Progenitor cell of endocrine pancreas (in vitro differentiated cells): ENCODE measurements at regions not wholly inside any gene's neighbourhood (a gene's known extent, or its start where the extent isn't known, plus 50 kb on each side); places are given as distances from the start of the nearest gene placed in this dataset.

Experiments used
- DNase-seq: peaks from one replicate; pipeline ENCODE4 v3.0.0; 2021; ENCODE audit warnings: low spot score; ENCODE audit not compliant: unreplicated experiment
- H3K27ac Mint-ChIP-seq: 2 replicates; pipeline ENCODE4 v1.8.0; 2021; ENCODE audit warnings: mild to moderate bottlenecking, moderate library complexity, mixed read lengths
- H3K27me3 Mint-ChIP-seq: 2 replicates; pipeline ENCODE4 v1.8.0; 2021; ENCODE audit warnings: mixed read lengths
- H3K36me3 Mint-ChIP-seq: 2 replicates; pipeline ENCODE4 v1.8.0; 2022; ENCODE audit warnings: mixed read lengths; ENCODE audit not compliant: insufficient read depth
- H3K4me1 Mint-ChIP-seq: 2 replicates; pipeline ENCODE4 v1.8.0; 2021; ENCODE audit warnings: low read depth, mixed read lengths
- H3K4me3 Mint-ChIP-seq: 2 replicates; pipeline ENCODE4 v1.8.0; 2021; ENCODE audit warnings: low read depth, mild to moderate bottlenecking, moderate library complexity, mixed read lengths
- H3K9me3 Mint-ChIP-seq: 2 replicates; pipeline ENCODE4 v1.8.0; 2021; ENCODE audit warnings: low read depth, mixed read lengths
- CTCF ChIP-seq: fragments of 200-600 bp; sonication (generic); IDR thresholded peaks from one replicate; pipeline ENCODE4 v1.5.0; 2021; ENCODE audit warnings: antibody characterized with exemption, mild to moderate bottlenecking; ENCODE audit not compliant: unreplicated experiment

GRCh38 chr5:39542511-39543285 lies 117.9 kb upstream of the DAB2 start:
- DNase-seq: no peak
- H3K27me3 Mint-ChIP-seq: no peaks in the 10 kb centered on the region
- no peak for TF ChIP-seq CTCF
- no peak overlapping the region for H3K4me3 Mint-ChIP-seq
- no peaks in the 10 kb centered on the region for H3K36me3 Mint-ChIP-seq
- H3K9me3 Mint-ChIP-seq: no peaks in the 10 kb centered on the region
- H3K4me1 Mint-ChIP-seq: peaks cover 6% of the 10 kb centered on the region
- H3K27ac Mint-ChIP-seq: no peak overlapping the region

- H3K9me3 Mint-ChIP-seq: no peaks in the 10 kb centered on the region
- no peak for TF ChIP-seq CTCF
- H3K4me3 Mint-ChIP-seq: no peak overlapping the region
- no peaks in the 10 kb centered on the region for H3K27me3 Mint-ChIP-seq
- no peak overlapping the region for H3K27ac Mint-ChIP-seq
- H3K36me3 Mint-ChIP-seq: no peaks in the 10 kb centered on the region
- DNase-seq: no peak
- H3K4me1 Mint-ChIP-seq: peaks cover 4% of the 10 kb centered on the region
Observed at GRCh38 chr5:39541920-39542319, 117.1 kb upstream of the DAB2 start.

- H3K36me3 Mint-ChIP-seq: no peaks in the 10 kb centered on the region
- H3K9me3 Mint-ChIP-seq: no peaks in the 10 kb centered on the region
- TF ChIP-seq CTCF: no peak
- DNase-seq: no peak
- no peak overlapping the region for H3K27ac Mint-ChIP-seq
- no peak overlapping the region for H3K4me3 Mint-ChIP-seq
- no peaks in the 10 kb centered on the region for H3K27me3 Mint-ChIP-seq
- peaks cover 7% of the 10 kb centered on the region for H3K4me1 Mint-ChIP-seq
Observed at GRCh38 chr5:39539470-39539869, 114.7 kb upstream of the DAB2 start.

GRCh38 chr5:39534690-39535089 lies 109.9 kb upstream of the DAB2 start:
- no peaks in the 10 kb centered on the region for H3K9me3 Mint-ChIP-seq
- H3K27me3 Mint-ChIP-seq: no peaks in the 10 kb centered on the region
- H3K4me1 Mint-ChIP-seq: peaks cover 35% of the 10 kb centered on the region
- no peak overlapping the region for H3K27ac Mint-ChIP-seq
- no peak overlapping the region for H3K4me3 Mint-ChIP-seq
- no peak for TF ChIP-seq CTCF
- no peaks in the 10 kb centered on the region for H3K36me3 Mint-ChIP-seq
- no peak for DNase-seq

- H3K4me3 Mint-ChIP-seq: no peak overlapping the region
- H3K4me1 Mint-ChIP-seq: peaks cover 37% of the 10 kb centered on the region
- H3K27me3 Mint-ChIP-seq: no peaks in the 10 kb centered on the region
- no peaks in the 10 kb centered on the region for H3K36me3 Mint-ChIP-seq
- no peak for DNase-seq
- no peak overlapping the region for H3K27ac Mint-ChIP-seq
- H3K9me3 Mint-ChIP-seq: no peaks in the 10 kb centered on the region
- no peak for TF ChIP-seq CTCF
Observed at GRCh38 chr5:39533749-39534148, 109.0 kb upstream of the DAB2 start.
